Left lung (tissue), 4 donors: ENCODE measurements at regions not wholly inside any gene's neighbourhood (a gene's known extent, or its start where the extent isn't known, plus 50 kb on each side); places are given as distances from the start of the nearest gene placed in this dataset.

Experiments used
- ATAC-seq: fragments of 200-7000 bp; cut with Tn5 transposase; one replicate; pipeline ENCODE4 v1.9.1; 2020; ENCODE audit warnings: moderate library complexity
- DNase-seq, 4 donors: peaks; one replicate each; pipeline ENCODE4 v3.0.0-alpha.2; 2013 to 2020
- H3K27ac ChIP-seq, 2 donors: fragments of 200-600 bp; sonication (generic) in 1 of 2; one replicate each; pipeline versions ENCODE4 v1.5.0 to v1.8.0; 2020 to 2021
- H3K27me3 ChIP-seq, 2 donors: fragments of 200-600 bp; sonication (generic) in 1 of 2; one replicate each; pipeline versions ENCODE4 v1.5.0 to v1.8.0; 2020 to 2021
- H3K36me3 ChIP-seq, 2 donors: fragments of 200-600 bp; sonication (generic) in 1 of 2; one replicate each; pipeline versions ENCODE4 v1.5.0 to v1.8.0; 2020 to 2021
- H3K4me1 ChIP-seq, 2 donors: fragments of 200-600 bp; one replicate each; pipeline ENCODE4 v1.8.0; 2021
- H3K4me3 ChIP-seq, 2 donors: fragments of 200-600 bp; sonication (generic) in 1 of 2; one replicate each; pipeline versions ENCODE4 v1.5.0 to v1.8.0; 2020 to 2021; ENCODE audit warnings: mild to moderate bottlenecking in 1 of 2
- H3K9me3 ChIP-seq, 2 donors: fragments of 200-600 bp; sonication (generic) in 1 of 2; one replicate each; pipeline versions ENCODE4 v1.5.0 to v1.8.0; 2020 to 2021
- intact Hi-C, 2 donors: fragments of 100-400 bp; cut with DNase I; formaldehyde crosslinking; loops; one replicate each; pipeline versions ENCODE4 v1.11.2 to v1.14.2; 2022
- TF ChIP-seq, protein P1 (sequence below), 2 donors: fragments of 200-600 bp; sonication (generic) in 1 of 2; IDR thresholded peaks; one replicate each; pipeline versions ENCODE4 v1.5.0 to v1.8.0; 2021; ENCODE audit warnings: antibody characterized with exemption in 2 of 2
- donor health status: DM: no; HTN: yes; CAD: no.
- donor health status: DM: no; HTN: no; CAD: no.

DNA sequence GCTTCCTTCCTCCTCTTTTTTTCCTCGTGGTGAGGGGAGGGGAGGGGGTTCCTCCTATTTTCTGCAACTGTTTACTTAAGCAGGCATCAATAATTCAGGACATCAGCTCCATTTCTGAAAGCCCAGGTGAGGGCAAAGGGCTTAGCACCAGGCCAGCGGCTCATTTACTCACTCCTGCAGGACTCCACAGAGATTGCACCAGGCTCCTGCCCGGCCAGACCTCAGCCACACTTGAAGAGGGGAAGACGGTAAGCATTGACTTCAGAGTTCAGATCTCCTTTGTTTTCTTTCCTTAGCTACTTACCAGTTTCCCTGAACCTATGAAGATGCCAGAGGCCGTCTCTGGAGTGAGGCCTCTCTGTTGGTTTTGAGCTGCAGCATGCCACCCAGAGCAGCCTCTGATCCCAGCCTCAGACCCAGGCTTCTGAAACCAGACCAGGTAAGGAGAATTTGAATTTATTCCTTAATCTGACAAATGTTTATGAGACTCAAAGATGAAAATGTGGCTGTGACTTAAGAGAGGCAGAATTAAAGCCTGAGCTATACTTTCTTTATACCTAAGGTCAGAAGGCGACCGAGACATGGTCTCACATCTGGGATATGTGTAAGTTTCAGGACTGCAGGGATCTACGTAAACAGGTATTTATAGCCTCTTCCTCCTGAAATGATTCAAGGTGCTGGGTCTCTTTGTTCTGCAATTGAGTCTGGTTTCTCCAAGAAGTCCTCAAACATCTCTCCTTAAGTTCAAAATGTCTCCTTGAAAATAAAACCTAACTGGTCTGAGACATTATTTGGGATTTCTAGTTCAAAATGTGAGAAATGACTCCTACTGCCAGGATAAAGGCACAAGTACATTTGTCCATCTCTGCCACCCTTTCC lies 272.5 kb upstream of the RUNX1 start:
- Histone ChIP-seq H3K36me3 (no peaks in the 10 kb centered on the region), H3K4me3 (no peak overlapping the region), H3K4me1 (no peaks in the 10 kb centered on the region), H3K27me3 (no peaks in the 10 kb centered on the region), H3K27ac (no peak overlapping the region), H3K9me3 (no peaks in the 10 kb centered on the region)
- intact Hi-C loops = no loop called here
- DNase-seq (no peak), ATAC-seq (no peak)
- TF ChIP-seq, protein P1, sequence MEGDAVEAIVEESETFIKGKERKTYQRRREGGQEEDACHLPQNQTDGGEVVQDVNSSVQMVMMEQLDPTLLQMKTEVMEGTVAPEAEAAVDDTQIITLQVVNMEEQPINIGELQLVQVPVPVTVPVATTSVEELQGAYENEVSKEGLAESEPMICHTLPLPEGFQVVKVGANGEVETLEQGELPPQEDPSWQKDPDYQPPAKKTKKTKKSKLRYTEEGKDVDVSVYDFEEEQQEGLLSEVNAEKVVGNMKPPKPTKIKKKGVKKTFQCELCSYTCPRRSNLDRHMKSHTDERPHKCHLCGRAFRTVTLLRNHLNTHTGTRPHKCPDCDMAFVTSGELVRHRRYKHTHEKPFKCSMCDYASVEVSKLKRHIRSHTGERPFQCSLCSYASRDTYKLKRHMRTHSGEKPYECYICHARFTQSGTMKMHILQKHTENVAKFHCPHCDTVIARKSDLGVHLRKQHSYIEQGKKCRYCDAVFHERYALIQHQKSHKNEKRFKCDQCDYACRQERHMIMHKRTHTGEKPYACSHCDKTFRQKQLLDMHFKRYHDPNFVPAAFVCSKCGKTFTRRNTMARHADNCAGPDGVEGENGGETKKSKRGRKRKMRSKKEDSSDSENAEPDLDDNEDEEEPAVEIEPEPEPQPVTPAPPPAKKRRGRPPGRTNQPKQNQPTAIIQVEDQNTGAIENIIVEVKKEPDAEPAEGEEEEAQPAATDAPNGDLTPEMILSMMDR (IDR thresholded peaks at IDR 0.05) = no peak

DNA sequence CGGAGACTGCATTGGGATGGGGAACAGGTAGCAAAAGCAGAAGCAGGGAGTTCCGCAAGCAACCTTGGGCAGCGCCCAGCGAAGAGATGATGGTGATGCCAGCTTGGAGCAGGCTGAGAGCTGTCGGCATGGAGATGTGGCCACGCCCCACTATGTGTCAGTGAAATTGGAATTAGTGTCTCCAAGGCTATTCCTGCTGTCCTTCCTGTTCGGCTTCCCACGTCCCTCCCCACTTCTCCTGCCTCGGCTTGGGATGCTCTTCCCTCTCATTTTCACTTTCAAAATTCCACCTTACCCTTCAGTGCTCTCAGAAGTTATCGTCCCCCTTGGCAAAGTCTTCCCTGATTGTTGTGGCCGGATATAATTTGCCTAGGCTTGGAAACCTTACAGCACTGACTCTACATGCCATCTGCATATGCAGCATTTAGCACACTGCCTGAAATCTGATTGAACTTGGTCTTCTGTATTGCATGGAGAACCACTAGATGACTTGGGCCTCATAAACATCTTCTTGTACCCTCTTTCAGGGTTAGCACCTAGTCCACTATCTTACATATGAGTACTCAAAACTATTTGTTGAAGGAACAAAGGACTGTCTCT lies 270.7 kb upstream of the RUNX1 start:
- Histone ChIP-seq H3K4me3 (no peak overlapping the region), H3K4me1 (no peaks in the 10 kb centered on the region), H3K36me3 (no peaks in the 10 kb centered on the region), H3K27ac (no peak overlapping the region), H3K9me3 (no peaks in the 10 kb centered on the region), H3K27me3 (no peaks in the 10 kb centered on the region)
- ATAC-seq (no peak), DNase-seq (no peak)
- intact Hi-C loops = no loop called here
- TF ChIP-seq, protein P1 (IDR thresholded peaks at IDR 0.05) = no peak

DNA sequence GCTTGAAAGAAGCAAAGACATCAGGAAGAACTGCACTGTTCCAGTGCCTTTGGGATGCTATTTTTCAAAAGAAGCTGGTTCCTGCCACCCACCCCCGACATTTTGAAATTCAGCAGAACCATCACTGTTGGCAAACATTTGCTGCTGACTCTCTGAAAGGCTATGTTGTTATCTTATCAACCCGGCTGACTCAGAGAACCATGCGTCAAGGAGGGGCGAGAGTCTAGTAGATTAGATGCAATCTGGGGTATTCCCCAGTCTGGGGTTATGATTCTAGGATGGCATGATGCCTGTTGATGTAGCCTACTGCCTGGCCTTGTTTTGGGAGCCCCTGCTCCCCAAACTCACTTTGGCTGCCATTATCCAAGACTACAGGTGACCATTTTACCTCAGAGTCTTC lies 267.8 kb upstream of the RUNX1 start:
- no peak overlapping the region for H3K4me3 ChIP-seq
- ATAC-seq (peak; percentile 30), DNase-seq (no peak)
- no peak overlapping the region for H3K27ac ChIP-seq
- TF ChIP-seq, protein P1 (IDR thresholded peaks at IDR 0.05) = no peak
- intact Hi-C loops = no loop called here
- H3K4me1 ChIP-seq = no peaks in the 10 kb centered on the region
- no peaks in the 10 kb centered on the region for H3K9me3 ChIP-seq
- H3K36me3 ChIP-seq = no peaks in the 10 kb centered on the region
- H3K27me3 ChIP-seq = no peaks in the 10 kb centered on the region

DNA sequence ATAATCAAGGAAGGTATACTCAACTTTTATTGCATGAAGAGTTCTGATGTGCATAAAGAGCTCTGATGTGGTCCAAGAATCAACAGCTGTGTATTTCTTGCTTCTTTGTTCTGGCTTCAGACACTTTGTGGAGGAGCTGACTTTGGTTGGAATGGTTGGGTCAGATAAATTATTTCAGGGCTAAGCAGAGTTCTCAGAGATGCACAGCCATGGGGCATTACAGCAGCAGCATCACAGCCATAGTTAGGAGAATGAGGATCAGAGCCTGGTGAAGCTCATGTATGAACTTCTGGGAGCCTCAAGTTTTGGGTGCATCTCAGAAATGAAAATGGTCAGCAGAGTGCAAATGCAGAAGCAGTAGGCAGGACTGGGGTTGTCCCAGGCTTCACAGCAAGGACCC lies 267.4 kb upstream of the RUNX1 start:
- TF ChIP-seq, protein P1 (IDR thresholded peaks at IDR 0.05) = no peak

DNA sequence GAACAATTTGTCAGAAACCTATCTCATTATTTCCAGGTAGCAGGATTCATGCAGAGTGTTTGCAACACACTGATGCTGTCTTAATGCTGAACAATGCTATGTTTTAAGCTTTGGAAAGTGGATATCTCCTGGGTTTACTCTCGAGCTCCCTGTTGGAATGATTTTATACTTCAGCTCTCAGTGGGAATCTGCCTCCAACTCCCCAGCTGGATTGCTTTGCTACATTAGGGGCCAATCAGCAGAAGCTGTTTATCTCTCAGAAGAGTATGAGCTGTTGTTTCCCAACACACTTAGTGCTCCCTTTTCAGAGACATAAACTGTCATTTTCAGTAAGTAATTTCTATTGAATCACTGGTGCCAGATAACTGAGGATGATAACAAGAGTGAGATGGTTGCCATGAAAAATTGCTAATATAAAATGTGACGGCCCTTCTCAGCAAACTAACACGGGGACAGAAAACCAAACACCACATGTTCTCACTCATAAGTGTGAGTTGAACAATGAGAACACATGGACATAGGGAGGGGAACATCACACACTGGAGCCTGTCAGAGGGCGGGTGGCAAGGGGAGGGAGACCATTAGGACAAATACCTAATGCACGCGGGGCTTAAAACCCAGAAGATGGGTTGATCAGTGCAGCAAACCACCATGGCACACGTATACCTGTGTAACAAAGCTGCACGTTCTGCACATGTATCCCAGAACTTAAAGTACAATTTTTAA lies 265.9 kb upstream of the RUNX1 start:
- Histone ChIP-seq H3K9me3 (no peaks in the 10 kb centered on the region), H3K4me3 (no peak overlapping the region), H3K27me3 (no peaks in the 10 kb centered on the region), H3K4me1 (no peaks in the 10 kb centered on the region), H3K36me3 (no peaks in the 10 kb centered on the region), H3K27ac (no peak overlapping the region)
- intact Hi-C loops = no loop called here
- ATAC-seq = peak; percentile 52
- TF ChIP-seq, protein P1 (IDR thresholded peaks at IDR 0.05) = no peak
- peak in 1 of 4 donors; percentile 40 for DNase-seq

More for the DNA sequence above, 267.4 kb upstream of the RUNX1 start:
- Histone ChIP-seq H3K27ac (no peak overlapping the region), H3K4me3 (no peak overlapping the region), H3K36me3 (no peaks in the 10 kb centered on the region), H3K9me3 (no peaks in the 10 kb centered on the region), H3K27me3 (no peaks in the 10 kb centered on the region), H3K4me1 (no peaks in the 10 kb centered on the region)
- DNase-seq (no peak), ATAC-seq (no peak)
- intact Hi-C loops = no loop called here
